AG09309 (cell line): ENCODE measurements at regions not wholly inside any gene's neighbourhood (a gene's known extent, or its start where the extent isn't known, plus 50 kb on each side); places are given as distances from the start of the nearest gene placed in this dataset.

Experiments used
- DNase-seq: peaks from one replicate; pipeline ENCODE4 v3.0.0-alpha.2; 2010; ENCODE audit warnings: low read depth
- H3K4me3 ChIP-seq: 2 replicates; pipeline ENCODE4 v1.5.1; 2011; ENCODE audit warnings: mild to moderate bottlenecking, low read depth, low read length, moderate library complexity; ENCODE audit not compliant: control insufficient read depth
- CTCF ChIP-seq: IDR thresholded peaks from 2 replicates; pipeline ENCODE4 v1.5.1; 2011; ENCODE audit warnings: mild to moderate bottlenecking, low read depth, low read length, inconsistent platforms; ENCODE audit not compliant: insufficient read depth, control insufficient read depth; ENCODE audit errors: missing control alignments

GRCh38 chr6:166824880-166825250 lies 131.5 kb downstream of the RNASET2 start:
- DNase-seq: no peak
- TF ChIP-seq CTCF: no peak
- H3K4me3 ChIP-seq: no peak overlapping the region

GRCh38 chr6:166824146-166824879 lies 132.0 kb downstream of the RNASET2 start:
- H3K4me3 ChIP-seq: no peak overlapping the region
- no peak for DNase-seq
- no peak for TF ChIP-seq CTCF

GRCh38 chr6:166822609-166823008 lies 133.7 kb downstream of the RNASET2 start:
- no peak for DNase-seq
- H3K4me3 ChIP-seq: no peak overlapping the region
- TF ChIP-seq CTCF: no peak

- no peak for DNase-seq
- no peak for TF ChIP-seq CTCF
- no peak overlapping the region for H3K4me3 ChIP-seq
Measured at GRCh38 chr6:166820483-166820882, 135.9 kb downstream of the RNASET2 start.

GRCh38 chr6:166820070-166820469 lies 136.3 kb downstream of the RNASET2 start:
- H3K4me3 ChIP-seq: no peak overlapping the region
- DNase-seq: no peak
- TF ChIP-seq CTCF: no peak

- H3K4me3 ChIP-seq: no peak overlapping the region
- no peak for DNase-seq
- no peak for TF ChIP-seq CTCF
Measured at GRCh38 chr6:166815629-166816028, 140.7 kb downstream of the RNASET2 start.
